Body of pancreas (tissue), 4 donors: ENCODE measurements at regions not wholly inside any gene's neighbourhood (a gene's known extent, or its start where the extent isn't known, plus 50 kb on each side); places are given as distances from the start of the nearest gene placed in this dataset.

Experiments used
- POLR2A ChIP-seq, 3 donors: fragments of 450-650 bp; IDR thresholded peaks; one replicate each; pipeline ENCODE4 v1.6.1; 2016; ENCODE audit warnings: antibody characterized with exemption in 3 of 3, mild to moderate bottlenecking in 2 of 3
- TF ChIP-seq, protein P1 (sequence below), 7 experiments: fragments of 450-650 bp in 4 of 7; fragments of 200-600 bp in 3 of 7; sonication (generic) in 3 of 7; IDR thresholded peaks; one replicate each; pipeline ENCODE4 v1.5.1; 2016 to 2019; ENCODE audit warnings: antibody characterized with exemption in 7 of 7

DNA sequence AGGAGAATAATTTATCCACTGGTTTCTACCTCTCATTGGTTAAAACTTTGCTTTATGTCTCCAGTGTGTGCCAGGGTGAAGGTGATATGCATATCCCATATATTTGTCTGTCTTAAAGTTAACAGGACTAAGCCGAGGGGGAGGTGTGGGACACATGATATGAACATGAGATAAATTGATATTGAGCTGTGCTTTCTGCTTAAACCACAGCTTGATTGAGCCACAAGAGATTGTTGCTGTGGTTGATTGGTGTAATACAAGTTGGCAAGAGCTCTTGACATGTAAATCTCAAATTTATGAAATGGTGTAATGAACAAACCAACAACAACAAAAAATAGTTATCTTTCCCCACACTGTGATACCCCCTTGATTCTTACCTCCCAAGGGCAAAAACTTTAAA lies 1295.5 kb upstream of the NCAM2 start:
- TF ChIP-seq, protein P1, sequence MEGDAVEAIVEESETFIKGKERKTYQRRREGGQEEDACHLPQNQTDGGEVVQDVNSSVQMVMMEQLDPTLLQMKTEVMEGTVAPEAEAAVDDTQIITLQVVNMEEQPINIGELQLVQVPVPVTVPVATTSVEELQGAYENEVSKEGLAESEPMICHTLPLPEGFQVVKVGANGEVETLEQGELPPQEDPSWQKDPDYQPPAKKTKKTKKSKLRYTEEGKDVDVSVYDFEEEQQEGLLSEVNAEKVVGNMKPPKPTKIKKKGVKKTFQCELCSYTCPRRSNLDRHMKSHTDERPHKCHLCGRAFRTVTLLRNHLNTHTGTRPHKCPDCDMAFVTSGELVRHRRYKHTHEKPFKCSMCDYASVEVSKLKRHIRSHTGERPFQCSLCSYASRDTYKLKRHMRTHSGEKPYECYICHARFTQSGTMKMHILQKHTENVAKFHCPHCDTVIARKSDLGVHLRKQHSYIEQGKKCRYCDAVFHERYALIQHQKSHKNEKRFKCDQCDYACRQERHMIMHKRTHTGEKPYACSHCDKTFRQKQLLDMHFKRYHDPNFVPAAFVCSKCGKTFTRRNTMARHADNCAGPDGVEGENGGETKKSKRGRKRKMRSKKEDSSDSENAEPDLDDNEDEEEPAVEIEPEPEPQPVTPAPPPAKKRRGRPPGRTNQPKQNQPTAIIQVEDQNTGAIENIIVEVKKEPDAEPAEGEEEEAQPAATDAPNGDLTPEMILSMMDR (IDR thresholded peaks at IDR 0.05): no peak
- TF ChIP-seq POLR2A (IDR thresholded peaks at IDR 0.05): no peak
